SU-DHL-6 (cell line): ENCODE measurements at regions not wholly inside any gene's neighbourhood (a gene's known extent, or its start where the extent isn't known, plus 50 kb on each side); places are given as distances from the start of the nearest gene placed in this dataset.

Source experiments
- H2AFZ ChIP-seq: fragments of 200-600 bp; sonication (generic); 2 replicates; pipeline ENCODE4 v1.6.1; 2014; ENCODE audit warnings: low read depth, mild to moderate bottlenecking, moderate library complexity, mixed read lengths, antibody characterized with exemption, low read length; ENCODE audit not compliant: severe bottlenecking
- H3F3A ChIP-seq: fragments of 200-600 bp; shearing (Covaris generic); 2 replicates; pipeline ENCODE4 v1.6.0; 2016; ENCODE audit warnings: antibody characterized with exemption, mild to moderate bottlenecking; ENCODE audit not compliant: insufficient read depth
- H3K27ac ChIP-seq: fragments of 200-600 bp; sonication (generic); 2 replicates; pipeline ENCODE4 v1.5.1; 2016; ENCODE audit warnings: low read depth, mild to moderate bottlenecking, low read length, moderate library complexity, mixed read lengths
- H3K27me3 ChIP-seq: fragments of 200-600 bp; sonication (generic), shearing (Covaris generic); 2 replicates; pipeline ENCODE4 v1.6.0; 2014; ENCODE audit warnings: mild to moderate bottlenecking, low read length
- H3K36me3 ChIP-seq: fragments of 200-600 bp; sonication (generic); 2 replicates; pipeline ENCODE4 v1.6.1; 2014; ENCODE audit warnings: mild to moderate bottlenecking, low read length, mixed read lengths
- H3K4me2 ChIP-seq: fragments of 300-600, 200-600 bp; shearing (Covaris generic), sonication (generic); 2 replicates; pipeline ENCODE4 v1.6.0; 2014; ENCODE audit warnings: low read length, low read depth, mild to moderate bottlenecking; ENCODE audit not compliant: poor library complexity, severe bottlenecking
- H3K4me3 ChIP-seq: fragments of 200-600 bp; sonication (generic); 2 replicates; pipeline ENCODE4 v1.5.1; 2014; ENCODE audit warnings: antibody characterized with exemption, low read length, mild to moderate bottlenecking, mixed read lengths; ENCODE audit not compliant: insufficient read depth, poor library complexity, severe bottlenecking
- H3K79me2 ChIP-seq: fragments of 200-600 bp; sonication (generic); 2 replicates; pipeline ENCODE4 v1.6.1; 2014; ENCODE audit warnings: mild to moderate bottlenecking, low read length, moderate library complexity; ENCODE audit not compliant: insufficient read depth
- H3K9ac ChIP-seq: fragments of 200-600 bp; sonication (generic); 2 replicates; pipeline ENCODE4 v1.7.0; 2014; ENCODE audit warnings: mild to moderate bottlenecking, low read length
- H3K9me2 ChIP-seq: fragments of 200-600 bp; sonication (generic); replicated peaks from 2 replicates; pipeline ENCODE4 v1.6.1; 2014; ENCODE audit warnings: low read length; ENCODE audit not compliant: insufficient read depth
- H3K9me3 ChIP-seq: fragments of 200-600 bp; sonication (generic); 2 replicates; pipeline ENCODE4 v1.6.1; 2014; ENCODE audit warnings: low read length, mixed read lengths; ENCODE audit not compliant: insufficient read depth
- H4K20me1 ChIP-seq: fragments of 200-600 bp; sonication (generic); 2 replicates; pipeline ENCODE4 v1.6.1; 2014; ENCODE audit warnings: low read depth, mild to moderate bottlenecking, antibody characterized with exemption, low read length, moderate library complexity, mixed read lengths
- CTCF ChIP-seq: fragments of 200-600 bp; sonication (generic); IDR thresholded peaks from one replicate; pipeline ENCODE4 v1.5.1; 2017; ENCODE audit warnings: antibody characterized with exemption, mild to moderate bottlenecking, low read length, moderate library complexity; ENCODE audit not compliant: insufficient read depth, poor library complexity, severe bottlenecking
- EZH2phosphoT487 ChIP-seq: fragments of 200-600 bp; sonication (generic), shearing (Covaris generic); conservative IDR thresholded peaks from 2 replicates; pipeline ENCODE4 v1.6.1; 2018; ENCODE audit warnings: mild to moderate bottlenecking, antibody characterized with exemption, low read length, moderate library complexity, mixed read lengths

GRCh38 chr3:46095307-46095706 is 68.0 kb upstream of the XCR1 start:
- Histone ChIP-seq H2AFZ (no peak overlapping the region), H3K4me2 (no peak overlapping the region), H3K9me3 (no peaks in the 10 kb centered on the region), H3K79me2 (no peaks in the 10 kb centered on the region), H3K27me3 (no peaks in the 10 kb centered on the region), H3K9ac (no peak overlapping the region), H3K27ac (no peak overlapping the region), H3F3A (no peaks in the 10 kb centered on the region), H3K36me3 (no peaks in the 10 kb centered on the region), H3K4me3 (no peak overlapping the region), H4K20me1 (no peaks in the 10 kb centered on the region), H3K9me2 (no peaks in the 10 kb centered on the region)
- no peak for TF ChIP-seq CTCF
- no peak for TF ChIP-seq EZH2phosphoT487

GRCh38 chr3:46094506-46094905 is 67.2 kb upstream of the XCR1 start:
- Histone ChIP-seq H3K27me3 (no peaks in the 10 kb centered on the region), H3K4me2 (no peak overlapping the region), H3K79me2 (no peaks in the 10 kb centered on the region), H3K36me3 (no peaks in the 10 kb centered on the region), H3K9me2 (no peaks in the 10 kb centered on the region), H4K20me1 (no peaks in the 10 kb centered on the region), H3K9me3 (no peaks in the 10 kb centered on the region), H2AFZ (no peak overlapping the region), H3K4me3 (no peak overlapping the region), H3F3A (no peaks in the 10 kb centered on the region), H3K9ac (no peak overlapping the region), H3K27ac (no peak overlapping the region)
- no peak for TF ChIP-seq EZH2phosphoT487
- no peak for TF ChIP-seq CTCF

- no peak overlapping the region for H3K4me2 ChIP-seq
- H3K9me3 ChIP-seq, result no peaks in the 10 kb centered on the region
- no peaks in the 10 kb centered on the region for H3K9me2 ChIP-seq
- no peaks in the 10 kb centered on the region for H3K27me3 ChIP-seq
- no peak for TF ChIP-seq EZH2phosphoT487
- TF ChIP-seq CTCF, result no peak
- H3K36me3 ChIP-seq, result no peaks in the 10 kb centered on the region
- H4K20me1 ChIP-seq, result no peaks in the 10 kb centered on the region
- no peak overlapping the region for H2AFZ ChIP-seq
- H3K9ac ChIP-seq, result no peak overlapping the region
- no peak overlapping the region for H3K27ac ChIP-seq
- no peaks in the 10 kb centered on the region for H3K79me2 ChIP-seq
- no peak overlapping the region for H3K4me3 ChIP-seq
- H3F3A ChIP-seq, result no peaks in the 10 kb centered on the region
Observed at GRCh38 chr3:46093966-46094365, 66.7 kb upstream of the XCR1 start.
